Neural cell (in vitro differentiated cells): ENCODE measurements at regions not wholly inside any gene's neighbourhood (a gene's known extent, or its start where the extent isn't known, plus 50 kb on each side); places are given as distances from the start of the nearest gene placed in this dataset.

Experiments used
- H2AFZ ChIP-seq: fragments of 200-600, 300-800 bp; sonication (generic), shearing (Covaris generic); 2 replicates; pipeline ENCODE4 v1.6.0; 2014; ENCODE audit warnings: low read depth, mild to moderate bottlenecking, antibody characterized with exemption, low read length, moderate library complexity
- H3F3A ChIP-seq: fragments of 200-600 bp; shearing (Covaris generic); 2 replicates; pipeline ENCODE4 v1.6.1; 2016; ENCODE audit warnings: mild to moderate bottlenecking, moderate library complexity, mixed read lengths, antibody characterized with exemption, low read length; ENCODE audit not compliant: insufficient read depth, poor library complexity, severe bottlenecking
- H3K27ac ChIP-seq: fragments of 200-600, 300-800 bp; sonication (generic), shearing (Covaris generic); 2 replicates; pipeline ENCODE4 v1.5.1; 2014; ENCODE audit warnings: mild to moderate bottlenecking, low read length, moderate library complexity
- H3K27me3 ChIP-seq: fragments of 300-800, 200-600 bp; sonication (generic), shearing (Covaris generic); 2 replicates; pipeline ENCODE4 v1.6.0; 2014; ENCODE audit warnings: mild to moderate bottlenecking, low read depth, low read length, moderate library complexity; ENCODE audit not compliant: insufficient read depth
- H3K36me3 ChIP-seq: fragments of 300-800, 200-600 bp; sonication (generic), shearing (Covaris generic); 2 replicates; pipeline ENCODE4 v1.5.1; 2014; ENCODE audit warnings: mild to moderate bottlenecking, antibody characterized with exemption, low read length, moderate library complexity; ENCODE audit not compliant: insufficient read depth
- H3K4me2 ChIP-seq: fragments of 300-800, 200-600 bp; sonication (generic), shearing (Covaris generic); 2 replicates; pipeline ENCODE4 v1.6.0; 2014; ENCODE audit warnings: mild to moderate bottlenecking, low read length
- H3K4me3 ChIP-seq: fragments of 300-800, 200-600 bp; sonication (generic), shearing (Covaris generic); 2 replicates; pipeline ENCODE4 v1.5.1; 2014; ENCODE audit warnings: mild to moderate bottlenecking, low read length, moderate library complexity
- H3K79me2 ChIP-seq: fragments of 200-600 bp; shearing (Covaris generic); replicated peaks from 2 replicates; pipeline ENCODE4 v1.6.0; 2014; ENCODE audit warnings: mild to moderate bottlenecking, low read length, moderate library complexity; ENCODE audit not compliant: insufficient read depth
- H3K9ac ChIP-seq: fragments of 300-800, 200-600 bp; sonication (generic), shearing (Covaris generic); 2 replicates; pipeline ENCODE4 v1.6.1; 2016; ENCODE audit warnings: mild to moderate bottlenecking, low read length, mixed read lengths
- H3K9me2 ChIP-seq: fragments of 200-600 bp; shearing (Covaris generic); 2 replicates; pipeline ENCODE4 v1.6.1; 2016; ENCODE audit warnings: mild to moderate bottlenecking, low read length, mixed read lengths; ENCODE audit not compliant: insufficient read depth
- H3K9me3 ChIP-seq: fragments of 200-600, 300-800 bp; sonication (generic), shearing (Covaris generic); 2 replicates; pipeline ENCODE4 v1.6.1; 2016; ENCODE audit warnings: mild to moderate bottlenecking, mixed run types, low read length, moderate library complexity, mixed read lengths
- H4K20me1 ChIP-seq: fragments of 200-600 bp; shearing (Covaris generic); 2 replicates; pipeline ENCODE4 v1.6.1; 2016; ENCODE audit warnings: mild to moderate bottlenecking, mixed run types; ENCODE audit not compliant: insufficient read depth
- EP300 ChIP-seq: fragments of 450-650 bp; conservative IDR thresholded peaks from 2 replicates; pipeline ENCODE4 v1.6.1; 2014; ENCODE audit warnings: antibody characterized with exemption, mild to moderate bottlenecking, moderate library complexity; ENCODE audit not compliant: poor library complexity, severe bottlenecking
- EZH2 ChIP-seq: fragments of 200-600, 300-800 bp; shearing (Covaris generic), sonication (generic); IDR thresholded peaks from 2 replicates; pipeline ENCODE4 v1.6.1; 2014; ENCODE audit warnings: antibody characterized with exemption, low read length, borderline replicate concordance, mild to moderate bottlenecking; ENCODE audit not compliant: insufficient read depth, poor library complexity, severe bottlenecking
- MXI1 ChIP-seq: fragments of 450-650 bp; conservative IDR thresholded peaks from 2 replicates; pipeline ENCODE4 v1.6.1; 2014; ENCODE audit warnings: antibody characterized with exemption, mild to moderate bottlenecking; ENCODE audit not compliant: poor library complexity, severe bottlenecking
- POLR2AphosphoS5 ChIP-seq: IDR thresholded peaks from 2 replicates; pipeline ENCODE4 v1.6.1; 2012
- RAD21 ChIP-seq: fragments of 450-650 bp; conservative IDR thresholded peaks from 2 replicates; pipeline ENCODE4 v1.6.1; 2014; ENCODE audit warnings: antibody characterized with exemption, mild to moderate bottlenecking, moderate library complexity
- SMC3 ChIP-seq: fragments of 450-650 bp; conservative IDR thresholded peaks from 2 replicates; pipeline ENCODE4 v1.6.1; 2014; ENCODE audit warnings: antibody characterized with exemption, mild to moderate bottlenecking, moderate library complexity; ENCODE audit not compliant: poor library complexity
- TAF1 ChIP-seq: IDR thresholded peaks from 2 replicates; pipeline ENCODE4 v1.6.1; 2012; ENCODE audit warnings: low read depth
- TF ChIP-seq, protein P1 (sequence below): fragments of 450-650 bp; IDR thresholded peaks from 2 replicates; pipeline ENCODE4 v1.5.1; 2014; ENCODE audit warnings: antibody characterized with exemption, mild to moderate bottlenecking, moderate library complexity; ENCODE audit not compliant: poor library complexity, severe bottlenecking
- TF ChIP-seq, protein P2 (sequence below): IDR thresholded peaks from 2 replicates; pipeline ENCODE4 v1.6.1; 2012; ENCODE audit warnings: borderline replicate concordance

DNA sequence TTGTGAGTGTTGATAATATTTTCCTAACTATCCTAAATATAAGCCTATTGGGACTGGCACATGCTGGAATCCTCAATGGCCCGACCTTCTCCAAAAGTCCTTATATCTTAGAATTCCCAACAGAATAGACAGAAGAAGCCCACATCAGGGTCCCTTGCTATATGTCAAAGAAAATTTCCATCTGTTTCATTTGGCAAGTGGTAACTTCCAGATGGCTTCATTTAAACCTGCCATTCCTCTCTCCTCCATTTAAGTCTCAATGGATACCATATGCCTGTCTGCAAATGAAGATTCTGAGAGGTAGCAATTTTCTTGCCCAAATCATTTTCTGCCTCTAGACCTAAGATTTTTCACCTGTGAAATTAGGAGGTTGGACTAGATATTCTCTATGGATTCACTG is 73.1 kb upstream of the KCNA4 start:
- Histone ChIP-seq H3K36me3 (no peaks in the 10 kb centered on the region), H3K4me2 (no peak overlapping the region), H3K9ac (no peak overlapping the region), H3K27me3 (no peaks in the 10 kb centered on the region), H4K20me1 (no peaks in the 10 kb centered on the region), H3F3A (no peaks in the 10 kb centered on the region), H2AFZ (no peak overlapping the region), H3K27ac (no peak overlapping the region), H3K9me2 (no peaks in the 10 kb centered on the region), H3K9me3 (no peaks in the 10 kb centered on the region), H3K4me3 (no peak overlapping the region), H3K79me2 (no peaks in the 10 kb centered on the region)
- TF ChIP-seq, protein P1, sequence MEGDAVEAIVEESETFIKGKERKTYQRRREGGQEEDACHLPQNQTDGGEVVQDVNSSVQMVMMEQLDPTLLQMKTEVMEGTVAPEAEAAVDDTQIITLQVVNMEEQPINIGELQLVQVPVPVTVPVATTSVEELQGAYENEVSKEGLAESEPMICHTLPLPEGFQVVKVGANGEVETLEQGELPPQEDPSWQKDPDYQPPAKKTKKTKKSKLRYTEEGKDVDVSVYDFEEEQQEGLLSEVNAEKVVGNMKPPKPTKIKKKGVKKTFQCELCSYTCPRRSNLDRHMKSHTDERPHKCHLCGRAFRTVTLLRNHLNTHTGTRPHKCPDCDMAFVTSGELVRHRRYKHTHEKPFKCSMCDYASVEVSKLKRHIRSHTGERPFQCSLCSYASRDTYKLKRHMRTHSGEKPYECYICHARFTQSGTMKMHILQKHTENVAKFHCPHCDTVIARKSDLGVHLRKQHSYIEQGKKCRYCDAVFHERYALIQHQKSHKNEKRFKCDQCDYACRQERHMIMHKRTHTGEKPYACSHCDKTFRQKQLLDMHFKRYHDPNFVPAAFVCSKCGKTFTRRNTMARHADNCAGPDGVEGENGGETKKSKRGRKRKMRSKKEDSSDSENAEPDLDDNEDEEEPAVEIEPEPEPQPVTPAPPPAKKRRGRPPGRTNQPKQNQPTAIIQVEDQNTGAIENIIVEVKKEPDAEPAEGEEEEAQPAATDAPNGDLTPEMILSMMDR = no peak
- TF ChIP-seq EZH2 (no peak), SMC3 (no peak)

DNA sequence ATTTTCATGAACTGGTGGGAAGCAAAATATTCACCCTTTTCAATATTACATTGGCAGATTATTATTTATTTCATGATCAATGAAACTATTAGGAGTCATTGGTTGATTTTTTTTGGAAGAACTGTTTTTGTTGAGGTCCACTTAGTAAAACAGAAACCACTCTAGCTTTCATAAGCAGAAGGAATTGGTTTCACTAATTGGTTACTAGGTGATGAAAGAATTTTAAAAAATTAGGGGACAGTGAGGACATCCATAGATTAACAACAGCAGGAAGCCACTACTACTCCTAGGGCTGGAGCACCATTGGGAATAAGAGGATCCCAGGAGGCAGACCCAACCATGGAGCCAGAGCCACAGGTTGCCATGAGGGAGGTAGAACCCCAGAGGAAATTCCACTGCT is 74.4 kb upstream of the KCNA4 start:
- H3K4me2 ChIP-seq = no peak overlapping the region
- no peaks in the 10 kb centered on the region for H3K36me3 ChIP-seq
- TF ChIP-seq EP300 = no peak
- TF ChIP-seq MXI1 = no peak
- no peak for TF ChIP-seq TAF1

DNA sequence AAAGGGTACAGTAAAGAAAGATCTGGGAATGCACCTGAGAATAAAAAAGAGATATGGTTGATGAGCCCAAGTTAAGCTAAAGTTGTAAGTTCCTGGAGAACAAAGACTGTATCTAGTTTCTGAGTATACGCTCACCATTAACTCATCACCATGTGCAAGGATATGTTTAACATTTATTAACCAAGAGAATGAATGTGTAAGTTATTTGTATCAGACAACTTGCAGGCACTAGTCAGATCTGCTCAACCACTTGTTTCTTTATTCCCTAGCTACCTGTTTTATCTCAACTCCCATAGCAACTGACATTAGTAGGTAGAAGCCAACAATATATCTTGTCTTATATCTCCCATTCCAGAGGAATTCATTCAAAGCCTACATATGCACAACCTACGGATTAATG is 74.9 kb upstream of the KCNA4 start:
- no peaks in the 10 kb centered on the region for H3K36me3 ChIP-seq
- H3K4me3 ChIP-seq = no peak overlapping the region
- no peaks in the 10 kb centered on the region for H3K9me2 ChIP-seq
- no peak overlapping the region for H3K9ac ChIP-seq
- no peaks in the 10 kb centered on the region for H3K27me3 ChIP-seq
- no peaks in the 10 kb centered on the region for H3F3A ChIP-seq
- no peaks in the 10 kb centered on the region for H3K79me2 ChIP-seq
- H4K20me1 ChIP-seq = no peaks in the 10 kb centered on the region
- TF ChIP-seq RAD21 (no peak), SMC3 (no peak), MXI1 (no peak), EZH2 (no peak), POLR2AphosphoS5 (no peak), EP300 (no peak), TAF1 (no peak)
- TF ChIP-seq, protein P1 = no peak
- TF ChIP-seq, protein P2, sequence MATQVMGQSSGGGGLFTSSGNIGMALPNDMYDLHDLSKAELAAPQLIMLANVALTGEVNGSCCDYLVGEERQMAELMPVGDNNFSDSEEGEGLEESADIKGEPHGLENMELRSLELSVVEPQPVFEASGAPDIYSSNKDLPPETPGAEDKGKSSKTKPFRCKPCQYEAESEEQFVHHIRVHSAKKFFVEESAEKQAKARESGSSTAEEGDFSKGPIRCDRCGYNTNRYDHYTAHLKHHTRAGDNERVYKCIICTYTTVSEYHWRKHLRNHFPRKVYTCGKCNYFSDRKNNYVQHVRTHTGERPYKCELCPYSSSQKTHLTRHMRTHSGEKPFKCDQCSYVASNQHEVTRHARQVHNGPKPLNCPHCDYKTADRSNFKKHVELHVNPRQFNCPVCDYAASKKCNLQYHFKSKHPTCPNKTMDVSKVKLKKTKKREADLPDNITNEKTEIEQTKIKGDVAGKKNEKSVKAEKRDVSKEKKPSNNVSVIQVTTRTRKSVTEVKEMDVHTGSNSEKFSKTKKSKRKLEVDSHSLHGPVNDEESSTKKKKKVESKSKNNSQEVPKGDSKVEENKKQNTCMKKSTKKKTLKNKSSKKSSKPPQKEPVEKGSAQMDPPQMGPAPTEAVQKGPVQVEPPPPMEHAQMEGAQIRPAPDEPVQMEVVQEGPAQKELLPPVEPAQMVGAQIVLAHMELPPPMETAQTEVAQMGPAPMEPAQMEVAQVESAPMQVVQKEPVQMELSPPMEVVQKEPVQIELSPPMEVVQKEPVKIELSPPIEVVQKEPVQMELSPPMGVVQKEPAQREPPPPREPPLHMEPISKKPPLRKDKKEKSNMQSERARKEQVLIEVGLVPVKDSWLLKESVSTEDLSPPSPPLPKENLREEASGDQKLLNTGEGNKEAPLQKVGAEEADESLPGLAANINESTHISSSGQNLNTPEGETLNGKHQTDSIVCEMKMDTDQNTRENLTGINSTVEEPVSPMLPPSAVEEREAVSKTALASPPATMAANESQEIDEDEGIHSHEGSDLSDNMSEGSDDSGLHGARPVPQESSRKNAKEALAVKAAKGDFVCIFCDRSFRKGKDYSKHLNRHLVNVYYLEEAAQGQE = no peak
- no peak overlapping the region for H2AFZ ChIP-seq
- H3K4me2 ChIP-seq = no peak overlapping the region
- H3K27ac ChIP-seq = no peak overlapping the region
- no peaks in the 10 kb centered on the region for H3K9me3 ChIP-seq

More for the DNA sequence above, 74.4 kb upstream of the KCNA4 start:
- Histone ChIP-seq H4K20me1 (no peaks in the 10 kb centered on the region), H3K79me2 (no peaks in the 10 kb centered on the region), H3F3A (no peaks in the 10 kb centered on the region), H2AFZ (no peak overlapping the region), H3K9me3 (no peaks in the 10 kb centered on the region), H3K27me3 (no peaks in the 10 kb centered on the region), H3K4me3 (no peak overlapping the region), H3K27ac (no peak overlapping the region), H3K9ac (no peak overlapping the region), H3K9me2 (no peaks in the 10 kb centered on the region)
